Endodermal cell (in vitro differentiated cells): ENCODE measurements at regions not wholly inside any gene's neighbourhood (a gene's known extent, or its start where the extent isn't known, plus 50 kb on each side); places are given as distances from the start of the nearest gene placed in this dataset.

ENCODE experiments used
- DNase-seq: peaks from one replicate; pipeline ENCODE4 v3.0.0-alpha.2; 2017
- H3K27ac ChIP-seq: 2 replicates; pipeline ENCODE4 v1.5.1; 2013; ENCODE audit warnings: mild to moderate bottlenecking, low read depth, low read length, moderate library complexity
- H3K27me3 ChIP-seq: 2 replicates; pipeline ENCODE4 v1.6.1; 2013; ENCODE audit warnings: mild to moderate bottlenecking, low read length, moderate library complexity; ENCODE audit not compliant: insufficient read depth, control insufficient read depth, poor library complexity, severe bottlenecking
- H3K36me3 ChIP-seq: 2 replicates; pipeline ENCODE4 v1.7.0; 2013; ENCODE audit warnings: mild to moderate bottlenecking, low read length, moderate library complexity; ENCODE audit not compliant: control insufficient read depth, insufficient read depth
- H3K4me1 ChIP-seq: one replicate; pipeline ENCODE4 v1.7.0; 2013; ENCODE audit warnings: low read length; ENCODE audit not compliant: control insufficient read depth, insufficient read depth
- H3K4me3 ChIP-seq: 2 replicates; pipeline ENCODE4 v1.5.1; 2013; ENCODE audit warnings: mild to moderate bottlenecking, low read length, moderate library complexity
- H3K9ac ChIP-seq: 2 replicates; pipeline ENCODE4 v1.6.1; 2013; ENCODE audit warnings: mild to moderate bottlenecking, low read length, moderate library complexity; ENCODE audit not compliant: poor library complexity, severe bottlenecking; ENCODE audit errors: extremely low read depth
- H3K9me3 ChIP-seq: 2 replicates; pipeline ENCODE4 v1.6.1; 2013; ENCODE audit warnings: mild to moderate bottlenecking, low read length, moderate library complexity; ENCODE audit not compliant: control insufficient read depth
- H3K27ac Mint-ChIP-seq: 2 replicates; pipeline ENCODE4 v1.8.0; 2020; ENCODE audit warnings: mixed read lengths
- H3K27me3 Mint-ChIP-seq: 2 replicates; pipeline ENCODE4 v1.8.0; 2021; ENCODE audit warnings: mild to moderate bottlenecking, mixed read lengths; ENCODE audit not compliant: insufficient read depth
- H3K36me3 Mint-ChIP-seq: 2 replicates; pipeline ENCODE4 v1.8.0; 2020; ENCODE audit warnings: low read depth, mixed read lengths
- H3K4me1 Mint-ChIP-seq: 2 replicates; pipeline ENCODE4 v1.8.0; 2020; ENCODE audit warnings: mixed read lengths
- H3K4me3 Mint-ChIP-seq: 2 replicates; pipeline ENCODE4 v1.8.0; 2020; ENCODE audit warnings: mild to moderate bottlenecking, moderate library complexity, mixed read lengths
- H3K9me3 Mint-ChIP-seq: 2 replicates; pipeline ENCODE4 v1.8.0; 2020; ENCODE audit warnings: mild to moderate bottlenecking, mixed read lengths
- CTCF ChIP-seq: fragments of 200-600 bp; sonication (generic); conservative IDR thresholded peaks from 2 replicates; pipeline ENCODE4 v1.5.0; 2021; ENCODE audit warnings: antibody characterized with exemption, mild to moderate bottlenecking
- WGBS, 2 experiments: methylation state at CpG; one replicate each; pipeline versions ENCODE4 v1.1.5 to v1.1.7; 2013; ENCODE audit warnings: missing lambda C conversion rate in 2 of 2, mixed read lengths in 1 of 2; ENCODE audit not compliant: insufficient coverage in 1 of 2, insufficient read length in 1 of 2; 5-methylcytosine and 5-hydroxymethylcytosine counted together

- no peaks in the 10 kb centered on the region for H3K36me3 ChIP-seq
- WGBS, 2 experiments = 83 to 88% methylated on average over 1 to 2 of the region's 2 CpGs
- H3K27me3 ChIP-seq = no peaks in the 10 kb centered on the region
- peaks cover 13% of the 10 kb centered on the region for H3K9me3 Mint-ChIP-seq
- DNase-seq = no peak
- no peak overlapping the region for H3K4me3 ChIP-seq
- no peak overlapping the region for H3K9ac ChIP-seq
- peaks cover 6% of the 10 kb centered on the region for H3K9me3 ChIP-seq
- no peaks in the 10 kb centered on the region for H3K27me3 Mint-ChIP-seq
- no peaks in the 10 kb centered on the region for H3K4me1 ChIP-seq
- H3K27ac ChIP-seq = no peak overlapping the region
- peaks cover 2% of the 10 kb centered on the region for H3K4me1 Mint-ChIP-seq
- no peak overlapping the region for H3K4me3 Mint-ChIP-seq
- H3K36me3 Mint-ChIP-seq = no peaks in the 10 kb centered on the region
- H3K27ac Mint-ChIP-seq = no peak overlapping the region
- no peak for TF ChIP-seq CTCF
Measured at GRCh38 chr13:62875118-62875640, 1459.5 kb upstream of the PCDH20 start.

GRCh38 chr13:62850331-62850730 lies 1434.7 kb upstream of the PCDH20 start:
- H3K27me3 ChIP-seq = no peaks in the 10 kb centered on the region
- no peaks in the 10 kb centered on the region for H3K4me1 ChIP-seq
- Mint-ChIP-seq H3K27me3 (no peaks in the 10 kb centered on the region), H3K9me3 (no peaks in the 10 kb centered on the region), H3K4me3 (no peak overlapping the region), H3K36me3 (no peaks in the 10 kb centered on the region), H3K4me1 (no peaks in the 10 kb centered on the region), H3K27ac (no peak overlapping the region)
- 100% methylated on average over 1 of the region's 3 CpGs; no CpG with 5 or more reads in 1 of the 2 experiments for WGBS, 2 experiments
- no peaks in the 10 kb centered on the region for H3K36me3 ChIP-seq
- DNase-seq = no peak
- H3K27ac ChIP-seq = no peak overlapping the region
- no peak overlapping the region for H3K9ac ChIP-seq
- H3K9me3 ChIP-seq = no peaks in the 10 kb centered on the region
- H3K4me3 ChIP-seq = no peak overlapping the region
- no peak for TF ChIP-seq CTCF

- 100% methylated on average over 1 of the region's 1 CpG; no CpG with 5 or more reads in 1 of the 2 experiments for WGBS, 2 experiments
Measured at GRCh38 chr13:62847520-62847919, 1431.9 kb upstream of the PCDH20 start.

More at GRCh38 chr13:62847520-62847919, 1431.9 kb upstream of the PCDH20 start:
- Histone ChIP-seq H3K4me1 (no peaks in the 10 kb centered on the region), H3K36me3 (no peaks in the 10 kb centered on the region), H3K9me3 (no peaks in the 10 kb centered on the region), H3K27me3 (no peaks in the 10 kb centered on the region), H3K9ac (no peak overlapping the region), H3K4me3 (no peak overlapping the region), H3K27ac (no peak overlapping the region)
- no peak for DNase-seq
- H3K4me3 Mint-ChIP-seq = no peak overlapping the region
- H3K4me1 Mint-ChIP-seq = no peaks in the 10 kb centered on the region
- no peaks in the 10 kb centered on the region for H3K9me3 Mint-ChIP-seq
- no peak overlapping the region for H3K27ac Mint-ChIP-seq
- no peaks in the 10 kb centered on the region for H3K36me3 Mint-ChIP-seq
- no peak for TF ChIP-seq CTCF
- no peaks in the 10 kb centered on the region for H3K27me3 Mint-ChIP-seq
